ENCODE measurements at regions not wholly inside any gene's neighbourhood (a gene's known extent, or its start where the extent isn't known, plus 50 kb on each side); places are given as distances from the start of the nearest gene placed in this dataset.

DNA sequence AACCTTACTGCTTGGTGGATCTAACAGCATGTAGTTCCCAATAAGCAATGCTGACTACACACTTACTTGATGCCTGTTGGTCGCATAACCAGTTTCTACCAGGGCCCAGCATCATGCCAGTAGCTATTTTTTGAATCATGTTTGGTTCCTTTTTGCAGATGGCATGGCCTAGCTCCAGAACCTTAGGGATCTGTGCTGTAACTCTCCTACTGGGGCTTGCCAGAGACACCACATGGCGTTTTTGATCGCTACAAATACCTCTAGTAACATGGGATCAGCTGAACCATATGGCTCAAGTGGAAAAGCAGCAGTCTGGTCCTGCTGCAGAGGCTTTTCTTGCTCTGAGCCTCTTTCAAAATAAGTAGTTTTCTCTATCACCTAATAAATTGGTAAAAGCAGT lies 654.6 kb upstream of the API5 start:
- no peak for DNase-seq (ENCODE audit: low read depth, low spot score)
- H3K4me3 ChIP-seq (ENCODE audit: insufficient read length, low read depth), result no peak overlapping the region
- no peaks in the 10 kb centered on the region for H3K4me1 ChIP-seq (ENCODE audit: insufficient read depth, insufficient read length)
- H3K9me3 ChIP-seq (ENCODE audit: insufficient read depth, low read length), result no peaks in the 10 kb centered on the region
- no peaks in the 10 kb centered on the region for H3K27me3 ChIP-seq (ENCODE audit: insufficient read depth, insufficient read length)
- no peaks in the 10 kb centered on the region for H3K36me3 ChIP-seq (ENCODE audit: insufficient read depth, insufficient read length, low read length)
- TF ChIP-seq ZNF274 (IDR thresholded peaks at IDR 0.05; ENCODE audit: low read depth, low read length) (no peak), YY1 (IDR thresholded peaks at IDR 0.05; ENCODE audit: insufficient read depth, insufficient read length) (no peak), SUZ12 (IDR thresholded peaks at IDR 0.05; ENCODE audit: extremely low read depth, insufficient read depth, insufficient read length) (no peak)
- H3K9ac ChIP-seq (ENCODE audit: insufficient read length, low read depth), result no peak overlapping the region

DNA sequence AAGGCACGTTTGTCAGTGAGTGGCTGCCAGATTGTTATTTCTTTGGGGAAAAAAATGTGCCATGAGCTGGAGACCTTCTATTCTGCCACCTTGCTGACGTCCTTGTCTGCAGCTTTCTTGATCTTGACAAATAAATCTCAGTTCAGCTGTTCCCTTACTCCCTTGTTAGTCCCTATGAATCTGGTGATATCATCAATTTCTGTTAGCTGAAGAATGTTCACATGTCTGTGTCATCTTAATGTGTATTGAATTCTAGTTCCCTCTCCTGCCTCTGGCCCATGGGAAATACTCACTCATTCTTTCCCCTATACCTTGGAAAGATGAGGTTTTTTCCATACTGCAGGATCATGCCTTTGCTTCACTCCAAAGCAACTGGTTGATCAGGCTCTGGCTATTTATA lies 649.9 kb upstream of the API5 start:
- no peaks in the 10 kb centered on the region for H3K36me3 ChIP-seq (ENCODE audit: insufficient read depth, insufficient read length, low read length)
- no peak overlapping the region for H3K9ac ChIP-seq (ENCODE audit: insufficient read length, low read depth)
- no peaks in the 10 kb centered on the region for H3K9me3 ChIP-seq (ENCODE audit: insufficient read depth, low read length)
- no peak overlapping the region for H3K4me3 ChIP-seq (ENCODE audit: insufficient read length, low read depth)
- DNase-seq (ENCODE audit: low read depth, low spot score), result no peak
- no peaks in the 10 kb centered on the region for H3K4me1 ChIP-seq (ENCODE audit: insufficient read depth, insufficient read length)
- TF ChIP-seq YY1 (IDR thresholded peaks at IDR 0.05; ENCODE audit: insufficient read depth, insufficient read length) (no peak), SUZ12 (IDR thresholded peaks at IDR 0.05; ENCODE audit: extremely low read depth, insufficient read depth, insufficient read length) (no peak), ZNF274 (IDR thresholded peaks at IDR 0.05; ENCODE audit: low read depth, low read length) (no peak)
- H3K27me3 ChIP-seq (ENCODE audit: insufficient read depth, insufficient read length), result no peaks in the 10 kb centered on the region

DNA sequence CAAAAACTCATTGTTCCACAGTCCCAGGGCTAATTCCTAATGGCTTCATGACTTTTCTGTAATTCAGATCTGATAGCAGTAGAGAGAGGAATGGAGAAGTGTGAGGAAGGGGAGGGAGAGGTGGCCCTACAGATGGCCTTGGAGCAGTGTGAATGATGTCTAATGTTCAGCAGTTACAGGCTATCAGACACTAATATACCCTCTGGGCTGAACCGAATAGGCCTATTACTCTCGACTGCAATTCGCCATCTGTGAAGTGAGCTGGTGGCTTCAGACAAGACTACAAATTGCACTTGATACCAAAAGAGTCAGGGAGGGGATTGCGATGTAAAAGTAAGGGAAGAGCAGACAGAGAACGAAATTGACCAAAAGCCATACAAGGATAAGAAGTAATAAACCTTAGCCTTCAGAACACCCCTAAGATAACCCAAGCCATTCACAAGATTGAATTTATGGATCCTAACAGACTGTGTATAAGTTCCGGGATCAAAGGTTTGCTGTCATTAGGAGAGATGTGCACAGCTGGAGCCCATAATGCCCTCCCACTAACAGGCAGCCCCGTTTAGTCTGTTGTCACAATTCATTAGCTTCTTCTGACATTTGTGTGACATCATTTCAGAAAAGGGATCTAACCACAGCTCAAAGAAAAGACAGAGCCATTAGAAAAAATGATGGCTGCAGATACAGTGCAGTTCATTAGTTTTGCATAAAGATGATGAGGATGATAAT lies 642.4 kb upstream of the API5 start:
- Histone ChIP-seq H3K4me1 (ENCODE audit: insufficient read depth, insufficient read length) (no peaks in the 10 kb centered on the region), H3K9me3 (ENCODE audit: insufficient read depth, low read length) (no peaks in the 10 kb centered on the region), H3K9ac (ENCODE audit: insufficient read length, low read depth) (no peak overlapping the region), H3K36me3 (ENCODE audit: insufficient read depth, insufficient read length, low read length) (no peaks in the 10 kb centered on the region), H3K27me3 (ENCODE audit: insufficient read depth, insufficient read length) (no peaks in the 10 kb centered on the region), H3K4me3 (ENCODE audit: insufficient read length, low read depth) (no peak overlapping the region)
- TF ChIP-seq YY1 (IDR thresholded peaks at IDR 0.05; ENCODE audit: insufficient read depth, insufficient read length), result no peak
- no peak for TF ChIP-seq SUZ12 (IDR thresholded peaks at IDR 0.05; ENCODE audit: extremely low read depth, insufficient read depth, insufficient read length)
- TF ChIP-seq ZNF274 (IDR thresholded peaks at IDR 0.05; ENCODE audit: low read depth, low read length), result no peak
- no peak for DNase-seq (ENCODE audit: low read depth, low spot score)

DNA sequence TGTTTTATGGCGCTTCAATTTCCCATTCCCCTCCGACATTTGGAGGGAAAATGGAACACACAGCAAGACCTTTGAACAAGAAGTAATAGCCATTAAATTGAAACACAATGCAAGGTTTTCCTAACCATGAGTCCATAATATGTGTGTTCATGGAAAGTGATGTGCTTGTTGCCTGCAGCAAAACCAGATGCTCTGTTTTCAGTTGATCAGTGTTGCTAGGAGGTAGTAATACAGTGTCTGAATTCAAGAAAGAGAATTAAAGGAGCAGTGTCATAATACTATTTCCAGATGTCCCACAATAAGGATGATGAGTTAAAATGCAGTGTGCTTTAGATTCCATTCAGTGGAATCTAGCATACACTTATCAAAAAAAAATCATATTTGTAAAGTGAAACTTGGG lies 637.4 kb upstream of the API5 start:
- Histone ChIP-seq H3K9ac (ENCODE audit: insufficient read length, low read depth) (no peak overlapping the region), H3K36me3 (ENCODE audit: insufficient read depth, insufficient read length, low read length) (no peaks in the 10 kb centered on the region), H3K9me3 (ENCODE audit: insufficient read depth, low read length) (no peaks in the 10 kb centered on the region), H3K4me1 (ENCODE audit: insufficient read depth, insufficient read length) (no peaks in the 10 kb centered on the region), H3K27me3 (ENCODE audit: insufficient read depth, insufficient read length) (no peaks in the 10 kb centered on the region), H3K4me3 (ENCODE audit: insufficient read length, low read depth) (no peak overlapping the region)
- no peak for TF ChIP-seq SUZ12 (IDR thresholded peaks at IDR 0.05; ENCODE audit: extremely low read depth, insufficient read depth, insufficient read length)
- no peak for TF ChIP-seq YY1 (IDR thresholded peaks at IDR 0.05; ENCODE audit: insufficient read depth, insufficient read length)
- no peak for DNase-seq (ENCODE audit: low read depth, low spot score)

DNA sequence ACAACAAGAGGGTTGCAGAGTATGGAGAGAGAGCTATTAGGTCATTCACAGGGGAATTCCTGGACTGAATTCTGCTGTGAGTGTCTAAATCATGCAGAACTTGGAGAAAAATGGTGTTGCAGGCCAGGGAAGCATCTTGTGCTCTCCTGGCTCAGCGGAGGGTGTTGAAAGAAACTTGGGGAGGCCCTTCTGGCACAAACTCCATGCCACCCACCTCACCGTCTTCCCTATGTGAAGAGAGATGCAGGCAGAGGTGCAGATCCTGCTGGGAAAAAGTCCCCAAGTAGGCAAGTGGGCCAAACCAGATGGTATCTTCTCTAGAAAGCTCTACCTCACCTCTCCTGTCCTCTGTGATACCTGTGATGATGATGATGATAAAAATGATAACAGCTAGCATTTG lies 604.3 kb upstream of the API5 start:
- no peaks in the 10 kb centered on the region for H3K36me3 ChIP-seq (ENCODE audit: insufficient read depth, insufficient read length, low read length)
- TF ChIP-seq ZNF274 (IDR thresholded peaks at IDR 0.05; ENCODE audit: low read depth, low read length) (no peak), SUZ12 (IDR thresholded peaks at IDR 0.05; ENCODE audit: extremely low read depth, insufficient read depth, insufficient read length) (no peak), YY1 (IDR thresholded peaks at IDR 0.05; ENCODE audit: insufficient read depth, insufficient read length) (no peak)
- no peaks in the 10 kb centered on the region for H3K9me3 ChIP-seq (ENCODE audit: insufficient read depth, low read length)
- no peaks in the 10 kb centered on the region for H3K4me1 ChIP-seq (ENCODE audit: insufficient read depth, insufficient read length)
- no peaks in the 10 kb centered on the region for H3K27me3 ChIP-seq (ENCODE audit: insufficient read depth, insufficient read length)
- H3K4me3 ChIP-seq (ENCODE audit: insufficient read length, low read depth), result no peak overlapping the region
- DNase-seq (ENCODE audit: low read depth, low spot score), result no peak
- no peak overlapping the region for H3K9ac ChIP-seq (ENCODE audit: insufficient read length, low read depth)

DNA sequence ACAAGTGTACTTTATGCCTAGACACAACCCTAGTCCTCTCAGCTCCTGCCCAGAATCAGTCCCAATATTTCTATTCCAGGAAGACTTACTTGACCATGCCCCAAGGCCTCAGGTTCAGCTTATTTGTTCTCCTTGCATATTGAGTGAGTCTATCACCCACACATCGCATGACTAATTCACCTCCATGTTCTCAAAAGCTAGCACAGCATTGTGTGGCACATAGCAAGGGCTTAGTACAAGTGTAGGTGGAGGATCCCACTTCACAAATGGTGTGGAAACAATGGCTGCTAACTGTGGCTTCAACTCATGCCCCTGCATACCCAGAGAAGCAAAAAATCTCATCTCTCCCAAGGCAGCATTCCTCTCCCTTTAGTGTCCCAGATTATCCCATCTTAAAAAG lies 602.6 kb upstream of the API5 start:
- Histone ChIP-seq H3K36me3 (ENCODE audit: insufficient read depth, insufficient read length, low read length) (no peaks in the 10 kb centered on the region), H3K27me3 (ENCODE audit: insufficient read depth, insufficient read length) (no peaks in the 10 kb centered on the region), H3K4me3 (ENCODE audit: insufficient read length, low read depth) (no peak overlapping the region), H3K9me3 (ENCODE audit: insufficient read depth, low read length) (no peaks in the 10 kb centered on the region), H3K9ac (ENCODE audit: insufficient read length, low read depth) (no peak overlapping the region), H3K4me1 (ENCODE audit: insufficient read depth, insufficient read length) (no peaks in the 10 kb centered on the region)
- TF ChIP-seq YY1 (IDR thresholded peaks at IDR 0.05; ENCODE audit: insufficient read depth, insufficient read length) (no peak), ZNF274 (IDR thresholded peaks at IDR 0.05; ENCODE audit: low read depth, low read length) (no peak), SUZ12 (IDR thresholded peaks at IDR 0.05; ENCODE audit: extremely low read depth, insufficient read depth, insufficient read length) (no peak)
- DNase-seq (ENCODE audit: low read depth, low spot score), result no peak

DNA sequence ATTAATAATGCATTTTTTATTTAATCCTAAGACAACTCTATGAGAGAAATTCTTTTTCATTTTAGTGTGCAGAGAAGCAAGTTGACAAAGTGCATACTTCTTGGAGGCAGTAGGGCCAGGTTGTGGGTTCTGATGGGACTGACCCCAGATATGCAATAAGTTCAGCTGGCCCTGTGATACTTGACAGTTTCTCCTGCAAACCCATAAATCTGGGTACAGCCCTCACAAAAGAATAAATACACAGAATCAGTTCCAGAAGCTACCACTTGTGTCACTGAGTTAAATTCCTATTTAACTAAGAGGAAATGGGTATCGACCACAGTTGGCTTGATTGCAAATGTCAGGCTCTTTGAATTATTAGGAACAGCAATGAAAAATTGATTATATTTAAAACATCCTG lies 598.5 kb upstream of the API5 start:
- Histone ChIP-seq H3K27me3 (ENCODE audit: insufficient read depth, insufficient read length) (no peaks in the 10 kb centered on the region), H3K9me3 (ENCODE audit: insufficient read depth, low read length) (0 out of 2 replicates have a peak, but pooled peaks cover 3% of the 10 kb centered on the region), H3K36me3 (ENCODE audit: insufficient read depth, insufficient read length, low read length) (no peaks in the 10 kb centered on the region), H3K4me3 (ENCODE audit: insufficient read length, low read depth) (no peak overlapping the region), H3K4me1 (ENCODE audit: insufficient read depth, insufficient read length) (no peaks in the 10 kb centered on the region), H3K9ac (ENCODE audit: insufficient read length, low read depth) (no peak overlapping the region)
- TF ChIP-seq SUZ12 (IDR thresholded peaks at IDR 0.05; ENCODE audit: extremely low read depth, insufficient read depth, insufficient read length) (no peak), YY1 (IDR thresholded peaks at IDR 0.05; ENCODE audit: insufficient read depth, insufficient read length) (no peak), ZNF274 (IDR thresholded peaks at IDR 0.05; ENCODE audit: low read depth, low read length) (no peak)
- no peak for DNase-seq (ENCODE audit: low read depth, low spot score)

Measured in NT2/D1 (cell line).